Mesenchymal stem cell (in vitro differentiated cells and primary cell): ENCODE measurements at regions not wholly inside any gene's neighbourhood (a gene's known extent, or its start where the extent isn't known, plus 50 kb on each side); places are given as distances from the start of the nearest gene placed in this dataset.

Source experiments
- DNase-seq: peaks from one replicate; pipeline ENCODE4 v3.0.0-alpha.2; 2013
- H2AFZ ChIP-seq: one replicate; pipeline ENCODE4 v1.6.1; 2013; ENCODE audit warnings: low read depth, mild to moderate bottlenecking, control low read depth, inconsistent platforms, low read length, moderate library complexity
- H2AK5ac ChIP-seq: 2 replicates; pipeline ENCODE4 v1.6.1; 2013; ENCODE audit warnings: low read length, moderate library complexity, mild to moderate bottlenecking, inconsistent platforms; ENCODE audit not compliant: severe bottlenecking
- H2BK120ac ChIP-seq: one replicate; pipeline ENCODE4 v1.6.1; 2013; ENCODE audit warnings: low read depth, mild to moderate bottlenecking, inconsistent platforms, low read length, moderate library complexity
- H2BK12ac ChIP-seq, 2 experiments: one replicate each; pipeline ENCODE4 v1.6.1; 2013; ENCODE audit warnings: inconsistent platforms in 2 of 2, low read length in 2 of 2, mild to moderate bottlenecking in 2 of 2, moderate library complexity in 2 of 2, control low read depth in 1 of 2
- H2BK15ac ChIP-seq: one replicate; pipeline ENCODE4 v1.6.1; 2013; ENCODE audit warnings: mild to moderate bottlenecking, low read depth, inconsistent platforms; ENCODE audit not compliant: poor library complexity, severe bottlenecking
- H2BK5ac ChIP-seq: 2 replicates; pipeline ENCODE4 v1.6.1; 2013; ENCODE audit warnings: low read depth, mild to moderate bottlenecking, low read length, control low read depth, inconsistent platforms; ENCODE audit not compliant: poor library complexity, severe bottlenecking
- H3K14ac ChIP-seq, 2 experiments: one replicate each; pipeline ENCODE4 v1.6.1; 2013; ENCODE audit warnings: inconsistent platforms in 2 of 2, low read length in 2 of 2, control low read depth in 1 of 2, mild to moderate bottlenecking in 1 of 2, moderate library complexity in 1 of 2
- H3K18ac ChIP-seq, 2 experiments: one replicate each; pipeline ENCODE4 v1.6.1; 2013; ENCODE audit warnings: inconsistent platforms in 2 of 2, low read length in 2 of 2, control low read depth in 1 of 2, low read depth in 1 of 2, mild to moderate bottlenecking in 1 of 2
- H3K23ac ChIP-seq, 2 experiments: one replicate each; pipeline ENCODE4 v1.6.1; 2013; ENCODE audit warnings: inconsistent platforms in 2 of 2, low read length in 2 of 2, mild to moderate bottlenecking in 2 of 2, moderate library complexity in 2 of 2, control low read depth in 1 of 2
- H3K27ac ChIP-seq: 2 replicates; pipeline ENCODE4 v1.5.1; 2013; ENCODE audit warnings: mild to moderate bottlenecking, moderate library complexity, low read length, control low read depth, inconsistent platforms; ENCODE audit not compliant: poor library complexity, severe bottlenecking
- H3K27me3 ChIP-seq, 2 experiments: 2 replicates each; pipeline versions ENCODE4 v1.6.1 to v1.7.0; 2013; ENCODE audit warnings: low read length in 2 of 2, mild to moderate bottlenecking in 2 of 2, moderate library complexity in 2 of 2, control low read depth in 1 of 2, inconsistent platforms in 1 of 2; ENCODE audit not compliant: control insufficient read depth in 1 of 2, insufficient read depth in 1 of 2
- H3K36me3 ChIP-seq, 2 experiments: 2 replicates each; pipeline versions ENCODE4 v1.6.1 to v1.7.0; 2013; ENCODE audit warnings: low read length in 2 of 2, control low read depth in 1 of 2, inconsistent platforms in 1 of 2, low read depth in 1 of 2, mild to moderate bottlenecking in 1 of 2; ENCODE audit not compliant: insufficient read depth in 2 of 2, control insufficient read depth in 1 of 2
- H3K4ac ChIP-seq, 2 experiments: one replicate each; pipeline ENCODE4 v1.6.1; 2013; ENCODE audit warnings: inconsistent platforms in 2 of 2, low read length in 2 of 2, mild to moderate bottlenecking in 2 of 2, moderate library complexity in 2 of 2, control low read depth in 1 of 2, low read depth in 1 of 2
- H3K4me1 ChIP-seq: 2 replicates; pipeline ENCODE4 v1.6.1; 2013; ENCODE audit warnings: low read depth, low read length, control low read depth; ENCODE audit not compliant: control insufficient read depth, insufficient read depth
- H3K4me2 ChIP-seq: 2 replicates; pipeline ENCODE4 v1.6.1; 2013; ENCODE audit warnings: low read length, mild to moderate bottlenecking, inconsistent platforms; ENCODE audit not compliant: poor library complexity, severe bottlenecking
- H3K4me3 ChIP-seq, 2 experiments: 2 replicates each; pipeline versions ENCODE4 v1.5.1 to v1.7.0; 2013; ENCODE audit warnings: low read length in 2 of 2, mild to moderate bottlenecking in 2 of 2, control low read depth in 1 of 2, low read depth in 1 of 2; ENCODE audit not compliant: insufficient read depth in 1 of 2
- H3K79me1 ChIP-seq: replicated peaks from 2 replicates; pipeline ENCODE4 v1.6.1; 2013; ENCODE audit warnings: mild to moderate bottlenecking, control low read depth, low read length, inconsistent platforms; ENCODE audit not compliant: poor library complexity, severe bottlenecking
- H3K9ac ChIP-seq: 2 replicates; pipeline ENCODE4 v1.7.0; 2013; ENCODE audit warnings: mild to moderate bottlenecking, low read length, moderate library complexity
- H3K9me3 ChIP-seq: 2 replicates; pipeline ENCODE4 v1.7.0; 2013; ENCODE audit warnings: mild to moderate bottlenecking, low read length; ENCODE audit not compliant: control insufficient read depth
- H4K8ac ChIP-seq: one replicate; pipeline ENCODE4 v1.6.1; 2013; ENCODE audit warnings: inconsistent platforms, mild to moderate bottlenecking, low read length, moderate library complexity
- H4K91ac ChIP-seq: one replicate; pipeline ENCODE4 v1.6.1; 2013; ENCODE audit warnings: mild to moderate bottlenecking, low read length, inconsistent platforms
- WGBS: methylation state at CpG from one replicate; pipeline ENCODE4 v1.1.7; 2013; ENCODE audit warnings: mixed read lengths; 5-methylcytosine and 5-hydroxymethylcytosine counted together

GRCh38 chr19:31995546-31995945, 349.9 kb upstream of the ZNF507 start:
- H3K4ac ChIP-seq, result no peak overlapping the region
- DNase-seq, result no peak
- H3K36me3 ChIP-seq, result no peaks in the 10 kb centered on the region
- no peak overlapping the region for H4K91ac ChIP-seq
- H3K9ac ChIP-seq, result no peak overlapping the region
- H3K9me3 ChIP-seq, result no peaks in the 10 kb centered on the region
- no peak overlapping the region for H3K14ac ChIP-seq
- no peak overlapping the region for H3K23ac ChIP-seq
- no peak overlapping the region for H2AFZ ChIP-seq
- no peak overlapping the region for H2BK120ac ChIP-seq
- no peaks in the 10 kb centered on the region for H3K27me3 ChIP-seq
- no peak overlapping the region for H3K27ac ChIP-seq
- no peak overlapping the region for H3K4me2 ChIP-seq
- H2BK5ac ChIP-seq, result no peak overlapping the region
- no peaks in the 10 kb centered on the region for H3K79me1 ChIP-seq
- no peak overlapping the region for H2BK12ac ChIP-seq
- no peak overlapping the region for H2AK5ac ChIP-seq
- no peaks in the 10 kb centered on the region for H3K4me1 ChIP-seq
- H2BK15ac ChIP-seq, result no peak overlapping the region
- H4K8ac ChIP-seq, result no peak overlapping the region
- no peak overlapping the region for H3K4me3 ChIP-seq
- H3K18ac ChIP-seq, result no peak overlapping the region

DNA sequence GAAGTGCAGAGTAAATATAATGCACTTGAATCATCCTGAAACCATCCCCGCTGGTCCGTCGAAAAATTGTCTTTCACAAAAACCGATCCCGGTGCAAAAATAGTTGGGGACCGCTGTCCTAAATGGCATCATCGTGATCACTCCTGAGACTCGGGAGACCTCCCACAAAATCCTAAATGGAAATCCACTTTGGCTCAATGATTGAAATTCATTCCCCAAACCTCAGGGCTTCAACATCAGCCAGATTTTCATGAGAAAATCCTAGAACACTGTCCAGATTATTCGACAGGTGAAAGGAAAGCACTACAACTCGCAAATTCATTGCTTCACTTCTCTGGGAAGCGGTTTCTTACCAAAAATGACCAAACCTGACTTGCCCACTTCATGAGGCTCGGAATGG, 335.3 kb upstream of the ZNF507 start:
- Histone ChIP-seq H3K4ac (no peak overlapping the region), H3K79me1 (no peaks in the 10 kb centered on the region), H2BK5ac (no peak overlapping the region), H2BK12ac (no peak overlapping the region), H3K9ac (no peak overlapping the region), H3K14ac (no peak overlapping the region), H2BK15ac (no peak overlapping the region), H3K27ac (no peak overlapping the region), H3K9me3 (no peaks in the 10 kb centered on the region), H4K8ac (no peak overlapping the region), H2BK120ac (no peak overlapping the region), H4K91ac (no peak overlapping the region), H3K18ac (no peak overlapping the region), H3K23ac (no peak overlapping the region), H3K36me3 (no peaks in the 10 kb centered on the region), H2AFZ (no peak overlapping the region), H3K4me3 (no peak overlapping the region), H3K4me1 (no peaks in the 10 kb centered on the region), H3K4me2 (no peak overlapping the region), H3K27me3 (peaks cover 0 to 6% of the 10 kb centered on the region in 2 experiments), H2AK5ac (no peak overlapping the region)
- DNase-seq, result no peak
- WGBS, result 80% methylated on average over 12 of the region's 12 CpGs

DNA sequence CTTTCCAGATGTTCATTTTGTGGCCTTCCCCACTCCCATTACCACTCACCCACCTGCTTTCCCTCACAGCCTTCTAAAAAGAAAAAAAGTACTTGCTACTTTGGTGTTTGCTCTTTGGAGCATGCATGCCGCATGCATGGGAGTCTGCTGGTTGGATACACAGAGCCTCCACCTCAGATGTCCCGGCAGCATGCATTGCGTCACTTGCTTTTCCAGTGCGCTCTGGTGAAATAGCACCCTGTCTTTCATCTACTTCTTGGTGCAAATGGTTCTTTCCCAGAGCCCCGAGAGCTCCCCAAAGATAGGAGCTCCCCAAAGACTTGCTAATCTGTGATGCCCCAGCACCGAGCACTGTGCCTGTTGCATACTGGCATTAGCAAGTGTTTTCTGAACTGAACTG, 333.2 kb upstream of the ZNF507 start:
- WGBS, result 75% methylated on average over 6 of the region's 6 CpGs
- Histone ChIP-seq H2BK120ac (no peak overlapping the region), H3K4ac (no peak overlapping the region), H3K14ac (no peak overlapping the region), H3K27ac (no peak overlapping the region), H3K9me3 (no peaks in the 10 kb centered on the region), H2BK12ac (no peak overlapping the region), H3K9ac (no peak overlapping the region), H2BK5ac (no peak overlapping the region), H3K18ac (no peak overlapping the region), H3K4me2 (no peak overlapping the region), H4K8ac (no peak overlapping the region), H3K27me3 (peaks cover 0 to 6% of the 10 kb centered on the region in 2 experiments), H3K79me1 (no peaks in the 10 kb centered on the region), H4K91ac (no peak overlapping the region), H2AK5ac (no peak overlapping the region), H3K23ac (no peak overlapping the region), H3K4me1 (no peaks in the 10 kb centered on the region), H3K36me3 (no peaks in the 10 kb centered on the region), H2BK15ac (no peak overlapping the region), H3K4me3 (no peak overlapping the region), H2AFZ (no peak overlapping the region)
- DNase-seq, result no peak

DNA sequence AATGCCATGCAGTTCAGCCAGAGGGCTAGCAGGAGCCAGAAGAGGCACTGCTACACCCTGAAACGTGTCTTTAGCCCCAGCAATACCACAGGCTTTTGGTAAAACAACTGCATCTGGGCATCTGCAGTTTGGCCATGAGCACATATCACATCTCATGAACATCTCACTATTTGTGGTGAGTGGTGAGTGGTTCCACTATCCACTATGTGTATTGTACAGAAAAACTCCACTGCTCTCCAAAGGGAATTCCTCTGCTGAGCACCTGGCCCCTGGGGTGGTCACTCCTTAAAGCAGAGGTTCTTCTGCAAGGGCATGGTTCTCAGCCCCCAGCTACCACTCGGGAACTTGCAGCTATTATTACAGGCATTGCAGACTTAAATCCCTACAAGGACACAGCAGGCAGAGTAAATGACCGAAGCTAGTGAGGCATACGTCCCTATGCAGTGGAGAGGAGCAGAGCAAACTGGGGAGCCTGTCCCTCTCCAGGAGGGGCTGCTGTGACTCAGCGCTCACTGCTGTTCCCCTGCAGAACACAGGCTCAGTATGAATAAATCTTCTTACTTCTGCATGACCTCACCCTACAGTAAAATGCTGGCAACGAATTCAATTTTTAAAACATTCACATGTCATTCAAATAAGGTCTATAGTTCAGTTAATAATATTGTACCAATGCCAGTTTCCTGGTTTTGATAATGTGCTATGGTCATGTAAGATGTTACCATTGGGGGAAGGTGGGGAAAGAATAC, 332.4 kb upstream of the ZNF507 start:
- no peak overlapping the region for H3K4me2 ChIP-seq
- no peaks in the 10 kb centered on the region for H3K4me1 ChIP-seq
- H2BK120ac ChIP-seq, result no peak overlapping the region
- H4K91ac ChIP-seq, result no peak overlapping the region
- H3K4me3 ChIP-seq, result no peak overlapping the region
- H3K36me3 ChIP-seq, result no peaks in the 10 kb centered on the region
- H2AK5ac ChIP-seq, result no peak overlapping the region
- H3K9me3 ChIP-seq, result no peaks in the 10 kb centered on the region
- no peak overlapping the region for H3K14ac ChIP-seq
- no peak overlapping the region for H2AFZ ChIP-seq
- H2BK5ac ChIP-seq, result no peak overlapping the region
- no peak overlapping the region for H2BK12ac ChIP-seq
- no peak overlapping the region for H3K27ac ChIP-seq
- H3K9ac ChIP-seq, result no peak overlapping the region
- no peak overlapping the region for H3K18ac ChIP-seq
- H3K23ac ChIP-seq, result no peak overlapping the region
- H4K8ac ChIP-seq, result no peak overlapping the region
- H3K27me3 ChIP-seq, result peaks cover 0 to 6% of the 10 kb centered on the region in 2 experiments
- no peak overlapping the region for H2BK15ac ChIP-seq
- no peaks in the 10 kb centered on the region for H3K79me1 ChIP-seq
- no peak overlapping the region for H3K4ac ChIP-seq
- WGBS, result 77% methylated on average over 4 of the region's 6 CpGs
- no peak for DNase-seq
